Prostate gland (tissue), 2 donors: ENCODE measurements at regions not wholly inside any gene's neighbourhood (a gene's known extent, or its start where the extent isn't known, plus 50 kb on each side); places are given as distances from the start of the nearest gene placed in this dataset.

Source experiments
- CTCF ChIP-seq, 4 experiments: fragments of 200-600 bp in 2 of 4; fragments of 450-650 bp in 2 of 4; sonication (generic) in 2 of 4; IDR thresholded peaks; 1 replicate in 3 of 4; 2 replicates in 1 of 4; pipeline ENCODE4 v1.5.1; 2016 to 2019; ENCODE audit warnings: antibody characterized with exemption in 4 of 4, mild to moderate bottlenecking in 2 of 4, moderate library complexity in 2 of 4
- POLR2AphosphoS5 ChIP-seq: sonication (generic); formaldehyde crosslinking; IDR thresholded peaks from one replicate; pipeline ENCODE4 v1.6.1; 2017; ENCODE audit warnings: antibody characterized with exemption

- no peak for TF ChIP-seq CTCF (IDR thresholded peaks at IDR 0.05)
- TF ChIP-seq POLR2AphosphoS5, result no peak
Observed at GRCh38 chr6:135675862-135676261, 175.6 kb upstream of the PDE7B start.
